ENCODE measurements at regions not wholly inside any gene's neighbourhood (a gene's known extent, or its start where the extent isn't known, plus 50 kb on each side); places are given as distances from the start of the nearest gene placed in this dataset.

- DNase-seq, result no peak
Measured at GRCh38 chr4:74651198-74651597, 143.1 kb downstream of the BTC start.

- DNase-seq, result no peak
Measured at GRCh38 chr4:74653331-74654229, 140.7 kb downstream of the BTC start.

- no peak for DNase-seq
Measured at GRCh38 chr4:74654230-74654681, 140.1 kb downstream of the BTC start.

- no peak for DNase-seq
Measured at GRCh38 chr4:74656596-74656995, 137.7 kb downstream of the BTC start.

- no peak for DNase-seq
Measured at GRCh38 chr4:74658116-74658515, 136.2 kb downstream of the BTC start.

- DNase-seq, result peak; percentile 97
Measured at GRCh38 chr4:74659576-74660411, 134.5 kb downstream of the BTC start.

GRCh38 chr4:74660866-74661265 is 133.5 kb downstream of the BTC start:
- DNase-seq, result no peak

- DNase-seq, result peak; percentile 19
Measured at GRCh38 chr4:74661427-74662201, 132.7 kb downstream of the BTC start.

GRCh38 chr4:74663631-74664030 is 130.7 kb downstream of the BTC start:
- DNase-seq, result no peak

GRCh38 chr4:74665346-74665745 is 129.0 kb downstream of the BTC start:
- DNase-seq, result no peak

GRCh38 chr4:74665876-74666275 is 128.4 kb downstream of the BTC start:
- DNase-seq, result no peak

- no peak for DNase-seq
Measured at GRCh38 chr4:74667438-74667837, 126.9 kb downstream of the BTC start.

- no peak for DNase-seq
Measured at GRCh38 chr4:74667944-74668343, 126.4 kb downstream of the BTC start.

GRCh38 chr4:74669702-74670101 is 124.6 kb downstream of the BTC start:
- DNase-seq, result no peak

GRCh38 chr4:74670583-74670982 is 123.7 kb downstream of the BTC start:
- DNase-seq, result no peak

- peak; percentile 63 for DNase-seq
Measured at GRCh38 chr4:74671080-74671698, 123.1 kb downstream of the BTC start.

GRCh38 chr4:74674750-74675149 is 119.6 kb downstream of the BTC start:
- no peak for DNase-seq

GRCh38 chr4:74675673-74676279 is 118.5 kb downstream of the BTC start:
- peak; percentile 57 for DNase-seq

GRCh38 chr4:74682567-74683359 is 111.6 kb downstream of the BTC start:
- peak; percentile 85 for DNase-seq

GRCh38 chr4:74692972-74693371 is 101.4 kb downstream of the BTC start:
- no peak for DNase-seq
